Right lobe of liver (tissue), 6 donors: ENCODE measurements at regions not wholly inside any gene's neighbourhood (a gene's known extent, or its start where the extent isn't known, plus 50 kb on each side); places are given as distances from the start of the nearest gene placed in this dataset.

Experiments
- ATAC-seq, 4 donors: fragments of 200-7000 bp; cut with Tn5 transposase; one replicate each; pipeline ENCODE4 v1.9.1; 2020; ENCODE audit warnings: mild to moderate bottlenecking in 4 of 4, moderate library complexity in 4 of 4
- DNase-seq, 3 donors: peaks; one replicate each; pipeline ENCODE4 v3.0.0-alpha.2; 2020
- H3K27ac ChIP-seq, 3 donors: fragments of 200-600 bp; one replicate each; pipeline ENCODE4 v1.8.0; 2022
- H3K27me3 ChIP-seq, 2 donors: fragments of 200-600 bp; one replicate each; pipeline ENCODE4 v1.8.0; 2022
- H3K36me3 ChIP-seq, 4 donors: fragments of 200-600 bp; sonication (generic) in 1 of 4; one replicate each; pipeline versions ENCODE4 v1.5.1 to v1.8.0; 2017 to 2022; ENCODE audit warnings: control low read depth in 1 of 4
- H3K4me1 ChIP-seq, 4 donors: fragments of 200-600 bp; sonication (generic) in 1 of 4; one replicate each; pipeline versions ENCODE4 v1.5.1 to v1.8.0; 2017 to 2022; ENCODE audit warnings: control low read depth in 1 of 4
- H3K4me3 ChIP-seq, 3 donors: fragments of 200-600 bp; one replicate each; pipeline ENCODE4 v1.8.0; 2022
- H3K9me3 ChIP-seq, 4 donors: fragments of 200-600 bp; sonication (generic) in 1 of 4; one replicate each; pipeline versions ENCODE4 v1.5.1 to v1.8.0; 2017 to 2022; ENCODE audit warnings: control low read depth in 1 of 4
- POLR2A ChIP-seq: fragments of 450-650 bp; IDR thresholded peaks from one replicate; pipeline ENCODE4 v1.6.1; 2017; ENCODE audit warnings: antibody characterized with exemption, mild to moderate bottlenecking
- WGBS: methylation state at CpG from one replicate; pipeline ENCODE4 v1.1.6; 2018; ENCODE audit warnings: low coverage, low lambda C conversion rate; ENCODE audit not compliant: insufficient coverage; ENCODE audit errors: missing lambda C conversion rate; 5-methylcytosine and 5-hydroxymethylcytosine counted together
- intact Hi-C, 2 donors: fragments of 100-400 bp; cut with DNase I; formaldehyde crosslinking; loops; one replicate each; pipeline versions ENCODE4 v1.11.2 to v1.14.1; 2022
- TF ChIP-seq, protein P1 (sequence below), 4 donors: fragments of 200-600 bp in 3 of 4; fragments of 450-650 bp in 1 of 4; IDR thresholded peaks; one replicate each; pipeline versions ENCODE4 v1.5.1 to v1.8.0; 2016 to 2022; ENCODE audit warnings: antibody characterized with exemption in 4 of 4, mild to moderate bottlenecking in 2 of 4
- donor health status: DM: no; HTN: yes; CAD: no.
- donor health status: DM: no; HTN: no; CAD: no.
- donor health status: DM: no; HTN: no; CAD: no.
- donor health status: DM: no; HTN: yes; CAD: no.
- donor health status: DM: no; HTN: yes; CAD: no.

- intact Hi-C loops: no loop called here
- ATAC-seq (no peak), DNase-seq (no peak)
- Histone ChIP-seq H3K36me3 (no peaks in the 10 kb centered on the region), H3K27ac (no peak overlapping the region), H3K4me3 (no peak overlapping the region), H3K27me3 (no peaks in the 10 kb centered on the region), H3K4me1 (no peaks in the 10 kb centered on the region), H3K9me3 (no peaks in the 10 kb centered on the region)
- 47% methylated on average over 6 of the region's 6 CpGs for WGBS
- no peak for TF ChIP-seq POLR2A
- TF ChIP-seq, protein P1, sequence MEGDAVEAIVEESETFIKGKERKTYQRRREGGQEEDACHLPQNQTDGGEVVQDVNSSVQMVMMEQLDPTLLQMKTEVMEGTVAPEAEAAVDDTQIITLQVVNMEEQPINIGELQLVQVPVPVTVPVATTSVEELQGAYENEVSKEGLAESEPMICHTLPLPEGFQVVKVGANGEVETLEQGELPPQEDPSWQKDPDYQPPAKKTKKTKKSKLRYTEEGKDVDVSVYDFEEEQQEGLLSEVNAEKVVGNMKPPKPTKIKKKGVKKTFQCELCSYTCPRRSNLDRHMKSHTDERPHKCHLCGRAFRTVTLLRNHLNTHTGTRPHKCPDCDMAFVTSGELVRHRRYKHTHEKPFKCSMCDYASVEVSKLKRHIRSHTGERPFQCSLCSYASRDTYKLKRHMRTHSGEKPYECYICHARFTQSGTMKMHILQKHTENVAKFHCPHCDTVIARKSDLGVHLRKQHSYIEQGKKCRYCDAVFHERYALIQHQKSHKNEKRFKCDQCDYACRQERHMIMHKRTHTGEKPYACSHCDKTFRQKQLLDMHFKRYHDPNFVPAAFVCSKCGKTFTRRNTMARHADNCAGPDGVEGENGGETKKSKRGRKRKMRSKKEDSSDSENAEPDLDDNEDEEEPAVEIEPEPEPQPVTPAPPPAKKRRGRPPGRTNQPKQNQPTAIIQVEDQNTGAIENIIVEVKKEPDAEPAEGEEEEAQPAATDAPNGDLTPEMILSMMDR (IDR thresholded peaks at IDR 0.05): no peak
Observed at GRCh38 chr13:64675255-64675892, 2554.8 kb downstream of the PCDH9 start.

- Histone ChIP-seq H3K27me3 (no peaks in the 10 kb centered on the region), H3K36me3 (no peaks in the 10 kb centered on the region), H3K9me3 (no peaks in the 10 kb centered on the region), H3K4me3 (no peak overlapping the region), H3K4me1 (no peaks in the 10 kb centered on the region), H3K27ac (no peak overlapping the region)
- DNase-seq (no peak), ATAC-seq (no peak)
- WGBS: 39% methylated on average over 2 of the region's 2 CpGs
- TF ChIP-seq, protein P1 (IDR thresholded peaks at IDR 0.05): no peak
- intact Hi-C loops: no loop called here
Observed at GRCh38 chr13:64674126-64674525, 2556.0 kb downstream of the PCDH9 start.

- no peaks in the 10 kb centered on the region for H3K36me3 ChIP-seq
- no peaks in the 10 kb centered on the region for H3K4me1 ChIP-seq
- no peaks in the 10 kb centered on the region for H3K27me3 ChIP-seq
- no peak overlapping the region for H3K4me3 ChIP-seq
- no peak overlapping the region for H3K27ac ChIP-seq
- intact Hi-C loops: no loop called here
- DNase-seq: no peak
- 47% methylated on average over 2 of the region's 2 CpGs for WGBS
- H3K9me3 ChIP-seq: no peaks in the 10 kb centered on the region
- no peak for TF ChIP-seq POLR2A
- TF ChIP-seq, protein P1 (IDR thresholded peaks at IDR 0.05): no peak
- no peak for ATAC-seq
Observed at GRCh38 chr13:64672751-64673150, 2557.4 kb downstream of the PCDH9 start.

GRCh38 chr13:64662887-64663593, 2567.1 kb downstream of the PCDH9 start:
- DNase-seq (no peak), ATAC-seq (no peak)
- Histone ChIP-seq H3K4me1 (no peaks in the 10 kb centered on the region), H3K9me3 (no peaks in the 10 kb centered on the region), H3K27ac (no peak overlapping the region), H3K36me3 (no peaks in the 10 kb centered on the region), H3K27me3 (no peaks in the 10 kb centered on the region), H3K4me3 (no peak overlapping the region)
- no CpG with 5 or more reads among the region's 7 CpGs for WGBS
- intact Hi-C loops: no loop called here
- TF ChIP-seq POLR2A: no peak
- TF ChIP-seq, protein P1 (IDR thresholded peaks at IDR 0.05): no peak
